CD1c-positive myeloid dendritic cell (primary cell): ENCODE measurements at regions not wholly inside any gene's neighbourhood (a gene's known extent, or its start where the extent isn't known, plus 50 kb on each side); places are given as distances from the start of the nearest gene placed in this dataset.

Experiments used
- DNase-seq: peaks from one replicate; pipeline ENCODE4 v3.0.0-alpha.2; 2016; ENCODE audit errors: extremely low spot score

DNA sequence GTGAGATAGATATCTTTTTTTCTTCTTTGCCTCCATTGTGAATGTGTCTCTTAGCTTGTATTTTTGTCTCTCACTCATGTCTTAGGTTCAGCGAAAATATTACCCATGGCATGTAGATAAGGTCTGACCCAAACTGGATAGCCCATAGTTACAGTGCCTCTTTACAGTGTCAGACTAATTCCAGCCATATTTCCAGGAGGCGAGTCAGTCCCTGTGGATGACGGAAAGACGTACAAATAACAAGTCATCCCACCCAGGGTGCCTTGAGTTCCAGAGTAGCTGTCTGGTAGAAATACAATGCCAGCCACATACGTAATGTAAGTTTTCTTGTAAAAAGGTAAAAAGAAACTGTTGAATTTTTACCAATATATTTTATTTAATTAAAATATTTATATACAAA, 157.3 kb downstream of the ZNF281 start:
- no peak for DNase-seq

- no peak for DNase-seq
Measured at GRCh38 chr1:200250469-200250868, 159.4 kb downstream of the ZNF281 start.

DNA sequence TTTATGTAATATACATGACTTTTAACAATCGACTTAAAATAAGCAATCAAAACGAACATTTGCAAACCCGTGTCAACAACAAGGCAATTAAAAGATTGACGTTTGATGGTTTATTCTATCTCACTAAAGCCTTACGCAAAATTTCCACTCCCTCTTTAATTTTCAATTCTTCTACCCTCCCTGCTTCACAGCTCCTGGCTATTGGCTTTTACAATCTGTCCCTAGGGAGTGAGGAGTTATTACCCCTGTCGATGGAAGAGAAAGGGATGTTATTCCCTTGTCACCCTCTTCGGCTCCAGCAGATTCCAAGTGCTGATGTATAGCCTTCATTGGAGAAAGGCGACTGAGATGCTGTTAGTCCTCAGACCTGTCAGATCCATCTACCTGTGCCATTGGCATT, 161.3 kb downstream of the ZNF281 start:
- no peak for DNase-seq

- DNase-seq: no peak
Measured at GRCh38 chr1:200247518-200247917, 162.3 kb downstream of the ZNF281 start.

DNA sequence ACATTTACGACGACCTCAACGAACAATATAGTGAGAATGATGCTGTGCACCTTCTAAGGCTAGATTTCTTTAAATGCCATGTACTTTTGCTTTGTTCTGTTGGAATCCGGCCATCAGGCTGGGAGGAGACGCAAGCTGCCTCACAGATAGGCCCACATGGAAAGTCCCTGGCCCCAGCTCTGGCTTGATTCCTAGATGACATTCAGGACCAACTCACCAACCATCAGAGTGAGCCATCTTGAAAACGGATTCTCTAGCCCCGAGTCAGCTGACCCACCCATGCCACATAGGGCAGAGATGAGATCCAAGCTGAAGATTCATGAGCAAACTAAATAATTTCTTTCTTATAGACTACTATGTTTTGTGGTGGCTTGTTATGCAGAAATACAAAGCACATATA, 164.4 kb downstream of the ZNF281 start:
- no peak for DNase-seq

- DNase-seq: no peak
Measured at GRCh38 chr1:200243042-200243437, 166.8 kb downstream of the ZNF281 start.

DNA sequence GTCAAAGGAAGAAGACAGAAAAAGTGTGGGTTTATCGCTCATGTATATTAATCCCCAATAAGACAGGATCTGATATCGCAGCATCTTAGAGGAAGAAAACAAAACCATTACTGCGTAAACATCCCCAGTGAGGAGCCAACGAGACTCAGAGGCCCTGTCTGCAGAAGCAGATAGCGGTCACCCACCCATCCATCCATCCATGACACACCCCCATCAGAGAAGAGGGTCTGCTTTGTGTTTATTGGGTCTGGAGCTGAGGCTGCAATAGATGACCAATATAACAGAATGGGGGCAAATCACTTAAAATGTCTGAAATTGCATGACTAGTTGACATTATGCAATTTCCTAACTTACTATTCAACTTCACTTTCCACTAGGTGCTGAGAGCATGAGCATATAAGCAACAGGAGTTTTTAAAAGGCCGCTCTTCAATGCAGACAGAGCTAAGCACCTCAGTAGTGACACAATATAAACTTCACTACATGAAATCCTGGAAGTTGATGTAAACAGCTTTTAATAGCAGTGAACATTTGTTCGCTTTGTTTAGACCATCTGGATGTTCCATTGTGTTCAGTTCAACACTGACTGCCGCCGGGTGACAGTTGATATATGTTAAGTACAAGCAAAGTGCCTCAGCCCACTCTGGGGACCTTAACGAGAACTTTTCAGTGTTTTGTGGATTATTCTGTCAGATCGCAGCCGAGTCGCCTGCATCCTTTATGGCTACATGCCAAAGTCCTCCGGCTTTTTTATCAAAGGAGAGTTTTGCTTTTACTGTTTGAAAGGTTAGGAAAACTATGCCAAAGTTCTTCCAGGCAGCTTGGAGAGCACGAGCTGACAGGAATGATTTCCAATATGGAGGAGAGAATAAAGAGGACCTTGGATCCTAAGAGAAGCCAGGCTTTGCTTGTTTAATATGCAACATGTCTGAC, 167.5 kb downstream of the ZNF281 start:
- DNase-seq: no peak

GRCh38 chr1:200240656-200241055, 169.2 kb downstream of the ZNF281 start:
- DNase-seq: peak; percentile 45

GRCh38 chr1:200238311-200238710, 171.5 kb downstream of the ZNF281 start:
- DNase-seq: no peak

DNA sequence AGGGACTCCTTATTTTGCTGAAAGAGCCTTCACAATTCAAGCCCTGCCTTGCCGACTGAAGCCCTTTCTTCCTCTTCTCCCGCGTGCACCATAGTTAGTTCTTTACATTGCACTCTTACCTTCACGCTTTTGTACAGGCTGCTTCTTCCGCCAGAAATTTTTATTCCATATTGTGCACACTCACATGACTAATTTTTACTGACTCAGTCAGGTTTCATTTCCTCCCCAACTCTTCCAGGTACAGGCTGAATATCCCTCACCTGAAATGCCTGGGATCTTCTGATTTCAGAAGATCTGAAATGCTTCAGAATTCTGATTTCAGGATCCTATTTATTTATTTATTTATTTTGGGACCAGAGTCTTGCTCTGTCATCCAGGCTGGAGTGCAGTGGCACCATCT, 172.8 kb downstream of the ZNF281 start:
- no peak for DNase-seq

GRCh38 chr1:200234938-200235337, 174.9 kb downstream of the ZNF281 start:
- DNase-seq: no peak

- peak; percentile 4 for DNase-seq
Measured at GRCh38 chr1:200233393-200233792, 176.4 kb downstream of the ZNF281 start.

DNA sequence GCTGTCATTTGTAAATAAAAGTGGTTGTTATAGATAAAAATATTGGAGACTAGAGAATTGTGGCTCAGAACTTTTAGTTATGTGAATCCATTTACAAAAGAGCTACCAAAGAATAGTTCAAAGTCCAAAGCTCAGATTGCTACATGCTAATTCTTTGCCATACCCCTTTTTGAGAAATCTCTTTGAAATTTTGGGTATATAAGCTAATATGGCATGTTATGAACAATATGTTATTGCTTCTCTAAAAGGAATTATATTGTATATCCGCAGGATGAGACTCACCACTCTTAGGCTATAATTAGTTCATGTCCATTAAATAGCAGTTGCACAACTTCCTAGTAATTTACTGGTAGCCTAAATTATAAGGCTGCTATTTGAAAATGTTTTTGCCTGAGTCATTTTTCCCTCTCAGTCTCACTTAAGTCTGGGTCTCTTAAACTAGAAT, 178.0 kb downstream of the ZNF281 start:
- no peak for DNase-seq

- no peak for DNase-seq
Measured at GRCh38 chr1:200230671-200231070, 179.2 kb downstream of the ZNF281 start.

DNA sequence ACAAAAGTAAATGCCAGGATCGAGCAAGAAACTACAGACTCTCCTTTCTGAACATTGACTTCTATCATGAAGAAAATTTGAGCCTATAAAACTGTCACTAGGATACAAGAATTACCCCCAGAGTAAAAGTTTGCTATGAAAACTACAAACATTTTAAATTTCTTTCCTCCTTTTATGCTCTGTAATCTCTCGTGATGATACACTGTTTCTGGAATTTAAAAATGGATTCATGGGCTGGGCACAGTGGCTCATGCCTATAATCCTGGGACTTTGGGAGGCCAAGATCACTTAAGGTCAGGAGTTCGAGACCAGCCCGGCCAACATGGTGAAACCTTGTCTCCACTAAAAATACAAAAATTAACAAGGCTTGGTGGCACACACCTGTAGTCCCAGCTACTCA, 181.3 kb downstream of the ZNF281 start:
- no peak for DNase-seq

GRCh38 chr1:200228081-200228480, 181.8 kb downstream of the ZNF281 start:
- no peak for DNase-seq
